MM.1S (cell line): ENCODE measurements at regions not wholly inside any gene's neighbourhood (a gene's known extent, or its start where the extent isn't known, plus 50 kb on each side); places are given as distances from the start of the nearest gene placed in this dataset.

Source experiments
- DNase-seq: peaks from one replicate; pipeline ENCODE4 v3.0.0-alpha.2; 2015
- H2AFZ ChIP-seq: fragments of 300-600 bp; sonication (generic); 2 replicates; pipeline ENCODE4 v1.6.0; 2016; ENCODE audit warnings: antibody characterized with exemption, low read length
- H3F3A ChIP-seq: fragments of 300-600 bp; sonication (generic); 2 replicates; pipeline ENCODE4 v1.6.1; 2016; ENCODE audit warnings: mild to moderate bottlenecking, antibody characterized with exemption, low read length, moderate library complexity, mixed read lengths; ENCODE audit not compliant: insufficient read depth
- H3K27ac ChIP-seq: fragments of 300-600 bp; sonication (generic); 2 replicates; pipeline ENCODE4 v1.5.1; 2016; ENCODE audit warnings: mild to moderate bottlenecking, low read length
- H3K27me3 ChIP-seq: fragments of 300-600 bp; sonication (generic); replicated peaks from 2 replicates; pipeline ENCODE4 v1.6.0; 2016; ENCODE audit warnings: low read length; ENCODE audit not compliant: insufficient read depth
- H3K36me3 ChIP-seq: fragments of 300-600 bp; sonication (generic); replicated peaks from 2 replicates; pipeline ENCODE4 v1.6.1; 2016; ENCODE audit warnings: mild to moderate bottlenecking, low read length, mixed read lengths; ENCODE audit not compliant: insufficient read depth
- H3K4me1 ChIP-seq: fragments of 300-600 bp; sonication (generic); 2 replicates; pipeline ENCODE4 v1.6.1; 2016; ENCODE audit warnings: low read length, mixed read lengths
- H3K4me2 ChIP-seq: fragments of 300-600 bp; sonication (generic); 2 replicates; pipeline ENCODE4 v1.6.0; 2016; ENCODE audit warnings: low read depth, low read length
- H3K4me3 ChIP-seq: fragments of 300-600 bp; sonication (generic); 2 replicates; pipeline ENCODE4 v1.5.1; 2016; ENCODE audit warnings: low read length, mixed read lengths
- H3K79me2 ChIP-seq: fragments of 300-600 bp; sonication (generic); 2 replicates; pipeline ENCODE4 v1.6.1; 2016; ENCODE audit warnings: mixed run types, low read length, mixed read lengths
- H3K9ac ChIP-seq: fragments of 300-600 bp; sonication (generic); 2 replicates; pipeline ENCODE4 v1.6.1; 2016; ENCODE audit warnings: low read length, mixed read lengths
- H3K9me2 ChIP-seq: fragments of 300-600 bp; sonication (generic); replicated peaks from 2 replicates; pipeline ENCODE4 v1.6.1; 2016; ENCODE audit warnings: mild to moderate bottlenecking, low read length, mixed read lengths; ENCODE audit not compliant: insufficient read depth
- H3K9me3 ChIP-seq: fragments of 300-600 bp; sonication (generic); replicated peaks from 2 replicates; pipeline ENCODE4 v1.6.1; 2016; ENCODE audit warnings: mild to moderate bottlenecking, low read length, mixed read lengths; ENCODE audit not compliant: insufficient read depth
- H4K20me1 ChIP-seq: fragments of 300-600 bp; sonication (generic); 2 replicates; pipeline ENCODE4 v1.6.1; 2016; ENCODE audit warnings: mild to moderate bottlenecking, low read length, moderate library complexity, mixed read lengths; ENCODE audit not compliant: insufficient read depth
- EZH2 ChIP-seq: fragments of 300-600 bp; sonication (generic); optimal IDR thresholded peaks from 2 replicates; pipeline ENCODE3; 2017; ENCODE audit warnings: low read depth, mild to moderate bottlenecking, antibody characterized with exemption, low read length, mixed read lengths
- EZH2phosphoT487 ChIP-seq: fragments of 300-600 bp; sonication (generic); IDR thresholded peaks from 2 replicates; pipeline ENCODE4 v1.6.1; 2018; ENCODE audit warnings: antibody characterized with exemption, low read length
- TF ChIP-seq, protein P1 (sequence below): fragments of 300-600 bp; sonication (generic); IDR thresholded peaks from 2 replicates; pipeline ENCODE4 v1.5.1; 2016; ENCODE audit warnings: antibody characterized with exemption, low read length, mixed read lengths

DNA sequence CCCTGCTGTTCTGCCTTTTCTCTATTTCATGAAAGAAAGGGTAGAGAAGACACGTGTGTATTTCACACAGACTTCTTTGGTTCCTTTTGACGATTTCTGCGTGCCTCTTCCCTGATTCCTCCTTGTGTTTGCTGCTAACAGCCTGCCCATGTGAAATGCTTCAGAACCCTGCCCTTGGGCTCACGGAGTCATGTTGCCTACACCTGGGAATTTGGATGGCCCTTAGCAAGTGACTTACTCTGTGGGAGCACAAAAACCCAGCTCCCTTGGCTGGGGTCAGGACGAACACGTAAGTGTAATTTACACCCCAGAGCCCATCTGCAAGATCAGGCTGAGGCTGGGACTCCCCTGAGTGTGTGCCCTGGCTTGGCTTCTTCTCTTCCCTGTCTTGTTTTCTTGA, 220.3 kb upstream of the BCOR start:
- H2AFZ ChIP-seq, result no peak overlapping the region
- H3K9me2 ChIP-seq, result no peaks in the 10 kb centered on the region
- H3K9ac ChIP-seq, result no peak overlapping the region
- no peaks in the 10 kb centered on the region for H3K27me3 ChIP-seq
- 0 out of 2 replicates have a peak, but pooled peaks cover 4% of the 10 kb centered on the region for H3F3A ChIP-seq
- no peaks in the 10 kb centered on the region for H3K36me3 ChIP-seq
- H3K9me3 ChIP-seq, result no peaks in the 10 kb centered on the region
- no peaks in the 10 kb centered on the region for H3K79me2 ChIP-seq
- no peak overlapping the region for H3K4me2 ChIP-seq
- H3K4me1 ChIP-seq, result peaks cover 9% of the 10 kb centered on the region
- H3K27ac ChIP-seq, result no peak overlapping the region
- H4K20me1 ChIP-seq, result no peaks in the 10 kb centered on the region
- TF ChIP-seq EZH2phosphoT487 (no peak), EZH2 (no peak)
- TF ChIP-seq, protein P1, sequence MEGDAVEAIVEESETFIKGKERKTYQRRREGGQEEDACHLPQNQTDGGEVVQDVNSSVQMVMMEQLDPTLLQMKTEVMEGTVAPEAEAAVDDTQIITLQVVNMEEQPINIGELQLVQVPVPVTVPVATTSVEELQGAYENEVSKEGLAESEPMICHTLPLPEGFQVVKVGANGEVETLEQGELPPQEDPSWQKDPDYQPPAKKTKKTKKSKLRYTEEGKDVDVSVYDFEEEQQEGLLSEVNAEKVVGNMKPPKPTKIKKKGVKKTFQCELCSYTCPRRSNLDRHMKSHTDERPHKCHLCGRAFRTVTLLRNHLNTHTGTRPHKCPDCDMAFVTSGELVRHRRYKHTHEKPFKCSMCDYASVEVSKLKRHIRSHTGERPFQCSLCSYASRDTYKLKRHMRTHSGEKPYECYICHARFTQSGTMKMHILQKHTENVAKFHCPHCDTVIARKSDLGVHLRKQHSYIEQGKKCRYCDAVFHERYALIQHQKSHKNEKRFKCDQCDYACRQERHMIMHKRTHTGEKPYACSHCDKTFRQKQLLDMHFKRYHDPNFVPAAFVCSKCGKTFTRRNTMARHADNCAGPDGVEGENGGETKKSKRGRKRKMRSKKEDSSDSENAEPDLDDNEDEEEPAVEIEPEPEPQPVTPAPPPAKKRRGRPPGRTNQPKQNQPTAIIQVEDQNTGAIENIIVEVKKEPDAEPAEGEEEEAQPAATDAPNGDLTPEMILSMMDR, result no peak
- DNase-seq, result no peak
- no peak overlapping the region for H3K4me3 ChIP-seq

DNA sequence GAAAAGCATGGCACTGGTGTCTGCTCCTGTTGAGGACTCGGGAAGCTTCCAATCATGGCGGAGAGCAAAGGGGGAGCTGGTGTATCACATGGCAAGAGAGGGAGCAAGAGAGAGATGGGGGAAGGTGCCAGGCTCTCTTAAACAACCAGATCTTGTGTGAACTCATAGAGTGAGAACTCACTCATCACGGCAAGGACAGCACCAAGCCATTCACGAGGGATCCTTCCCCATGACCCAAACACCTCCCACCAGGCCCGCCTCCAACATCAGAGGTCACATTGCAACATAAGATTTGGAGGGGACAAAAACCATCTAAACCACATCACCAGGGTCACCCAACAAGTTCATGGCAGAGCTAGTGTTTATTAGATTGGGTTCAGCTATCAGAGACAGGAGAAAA, 218.7 kb upstream of the BCOR start:
- Histone ChIP-seq H3K4me2 (no peak overlapping the region), H3K9me2 (no peaks in the 10 kb centered on the region), H3K27ac (no peak overlapping the region), H3K36me3 (no peaks in the 10 kb centered on the region), H3K9me3 (no peaks in the 10 kb centered on the region), H3K9ac (no peak overlapping the region), H3K4me3 (no peak overlapping the region), H3K4me1 (peaks cover 17% of the 10 kb centered on the region), H3K79me2 (no peaks in the 10 kb centered on the region), H3K27me3 (no peaks in the 10 kb centered on the region), H4K20me1 (no peaks in the 10 kb centered on the region), H2AFZ (no peak overlapping the region), H3F3A (0 out of 2 replicates have a peak, but pooled peaks cover 6% of the 10 kb centered on the region)
- no peak for DNase-seq
- TF ChIP-seq EZH2phosphoT487, result no peak
- TF ChIP-seq EZH2, result no peak
- TF ChIP-seq, protein P1, result no peak

DNA sequence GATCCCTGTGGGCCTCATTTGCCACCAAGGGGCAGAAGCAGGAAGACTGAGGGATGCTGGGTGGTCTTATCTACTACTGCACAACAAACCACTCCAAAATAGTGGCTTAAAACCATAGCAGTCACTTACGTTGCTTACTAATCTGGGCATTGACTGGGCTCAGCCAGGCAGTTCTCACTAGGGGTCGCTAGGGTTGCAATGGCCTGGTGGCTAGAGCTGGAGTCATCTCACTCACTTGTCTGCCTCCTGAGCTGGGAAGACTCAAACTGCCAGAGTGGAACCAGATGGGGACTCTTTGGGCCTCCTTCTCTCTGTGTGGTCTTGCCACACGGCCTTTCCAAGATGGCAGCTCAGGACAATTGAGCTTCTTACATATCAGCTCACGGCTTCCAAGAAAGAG, 216.3 kb upstream of the BCOR start:
- Histone ChIP-seq H3K36me3 (no peaks in the 10 kb centered on the region), H3K9me3 (no peaks in the 10 kb centered on the region), H3K9me2 (no peaks in the 10 kb centered on the region), H2AFZ (no peak overlapping the region), H3K4me3 (no peak overlapping the region), H3K79me2 (no peaks in the 10 kb centered on the region), H3K4me1 (peaks cover 17% of the 10 kb centered on the region), H3K4me2 (no peak overlapping the region), H3K27ac (no peak overlapping the region; the same call in 1 of the 2 replicates), H4K20me1 (no peaks in the 10 kb centered on the region), H3K9ac (no peak overlapping the region), H3K27me3 (no peaks in the 10 kb centered on the region), H3F3A (0 out of 2 replicates have a peak, but pooled peaks cover 6% of the 10 kb centered on the region)
- no peak for DNase-seq
- no peak for TF ChIP-seq EZH2
- TF ChIP-seq EZH2phosphoT487, result no peak
- TF ChIP-seq, protein P1, result no peak
